IMR-90 (cell line): ENCODE measurements at regions not wholly inside any gene's neighbourhood (a gene's known extent, or its start where the extent isn't known, plus 50 kb on each side); places are given as distances from the start of the nearest gene placed in this dataset.

Experiments
- MXI1 ChIP-seq: IDR thresholded peaks from 2 replicates; pipeline ENCODE4 v1.6.1; 2012; ENCODE audit warnings: low read depth, mild to moderate bottlenecking, low read length, moderate library complexity, borderline replicate concordance
- POLR2A ChIP-seq: IDR thresholded peaks from 2 replicates; pipeline ENCODE4 v1.6.1; 2012; ENCODE audit warnings: mild to moderate bottlenecking, low read depth, low read length

GRCh38 chrX:121836000-121836399 lies 788.6 kb downstream of the GLUD2 start:
- TF ChIP-seq MXI1 (no peak), POLR2A (no peak)
